ENCODE measurements at regions not wholly inside any gene's neighbourhood (a gene's known extent, or its start where the extent isn't known, plus 50 kb on each side); places are given as distances from the start of the nearest gene placed in this dataset.

DNA sequence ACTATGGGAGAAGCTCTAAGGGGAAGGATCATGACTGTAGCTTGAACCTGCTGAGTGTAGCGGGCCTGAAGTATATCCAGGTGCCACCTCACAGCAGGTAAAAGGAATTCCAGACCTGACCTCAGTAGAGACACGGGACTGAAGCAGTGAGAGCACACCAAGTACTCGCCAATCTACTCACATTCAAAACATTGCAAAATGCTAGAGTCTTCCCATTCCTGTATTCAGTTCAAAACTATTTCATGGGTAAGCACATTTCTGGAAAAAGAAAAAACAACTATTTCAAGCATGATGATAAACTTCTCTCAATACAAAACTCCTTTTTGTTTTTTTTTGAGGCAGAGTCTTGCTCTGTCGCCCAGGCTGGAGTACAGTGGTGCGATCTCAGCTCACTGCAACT lies 121.9 kb upstream of the AUTS2 start:
- no peak for DNase-seq
- TF ChIP-seq, protein P1, sequence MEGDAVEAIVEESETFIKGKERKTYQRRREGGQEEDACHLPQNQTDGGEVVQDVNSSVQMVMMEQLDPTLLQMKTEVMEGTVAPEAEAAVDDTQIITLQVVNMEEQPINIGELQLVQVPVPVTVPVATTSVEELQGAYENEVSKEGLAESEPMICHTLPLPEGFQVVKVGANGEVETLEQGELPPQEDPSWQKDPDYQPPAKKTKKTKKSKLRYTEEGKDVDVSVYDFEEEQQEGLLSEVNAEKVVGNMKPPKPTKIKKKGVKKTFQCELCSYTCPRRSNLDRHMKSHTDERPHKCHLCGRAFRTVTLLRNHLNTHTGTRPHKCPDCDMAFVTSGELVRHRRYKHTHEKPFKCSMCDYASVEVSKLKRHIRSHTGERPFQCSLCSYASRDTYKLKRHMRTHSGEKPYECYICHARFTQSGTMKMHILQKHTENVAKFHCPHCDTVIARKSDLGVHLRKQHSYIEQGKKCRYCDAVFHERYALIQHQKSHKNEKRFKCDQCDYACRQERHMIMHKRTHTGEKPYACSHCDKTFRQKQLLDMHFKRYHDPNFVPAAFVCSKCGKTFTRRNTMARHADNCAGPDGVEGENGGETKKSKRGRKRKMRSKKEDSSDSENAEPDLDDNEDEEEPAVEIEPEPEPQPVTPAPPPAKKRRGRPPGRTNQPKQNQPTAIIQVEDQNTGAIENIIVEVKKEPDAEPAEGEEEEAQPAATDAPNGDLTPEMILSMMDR (IDR thresholded peaks at IDR 0.05; ENCODE audit: partially characterized antibody, unreplicated experiment), result no peak
- Mint-ChIP-seq H3K9me3 (ENCODE audit: unreplicated experiment) (no peaks in the 10 kb centered on the region), H3K36me3 (ENCODE audit: unreplicated experiment) (no peaks in the 10 kb centered on the region), H3K4me1 (ENCODE audit: low read depth, unreplicated experiment) (no peaks in the 10 kb centered on the region), H3K27ac (ENCODE audit: unreplicated experiment) (no peak overlapping the region), H3K4me3 (ENCODE audit: unreplicated experiment) (no peak overlapping the region), H3K27me3 (ENCODE audit: unreplicated experiment) (no peaks in the 10 kb centered on the region)

DNA sequence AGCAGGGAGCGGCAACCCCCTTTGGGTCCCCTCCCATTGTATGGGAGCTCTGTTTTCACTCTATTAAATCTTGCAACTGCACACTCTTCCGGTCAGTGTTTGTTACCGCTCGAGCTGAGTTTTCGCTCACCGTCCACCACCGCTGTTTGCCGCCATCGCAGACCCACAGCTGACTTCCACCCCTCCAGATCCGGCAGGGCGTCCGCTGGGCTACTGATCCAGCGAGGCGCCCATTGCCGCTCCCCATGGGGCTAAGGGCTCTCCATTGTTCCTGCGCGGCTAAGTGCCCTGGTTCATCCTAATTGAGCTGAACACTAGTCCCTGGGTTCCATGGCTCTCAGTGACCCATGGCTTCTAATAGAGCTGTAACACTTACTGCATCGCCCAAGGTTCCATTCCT lies 115.6 kb upstream of the AUTS2 start:
- Mint-ChIP-seq H3K9me3 (ENCODE audit: unreplicated experiment) (no peaks in the 10 kb centered on the region), H3K4me3 (ENCODE audit: unreplicated experiment) (no peak overlapping the region), H3K27me3 (ENCODE audit: unreplicated experiment) (no peaks in the 10 kb centered on the region), H3K4me1 (ENCODE audit: low read depth, unreplicated experiment) (no peaks in the 10 kb centered on the region), H3K27ac (ENCODE audit: unreplicated experiment) (no peak overlapping the region), H3K36me3 (ENCODE audit: unreplicated experiment) (no peaks in the 10 kb centered on the region)
- TF ChIP-seq, protein P1 (IDR thresholded peaks at IDR 0.05; ENCODE audit: partially characterized antibody, unreplicated experiment), result no peak
- no peak for DNase-seq

DNA sequence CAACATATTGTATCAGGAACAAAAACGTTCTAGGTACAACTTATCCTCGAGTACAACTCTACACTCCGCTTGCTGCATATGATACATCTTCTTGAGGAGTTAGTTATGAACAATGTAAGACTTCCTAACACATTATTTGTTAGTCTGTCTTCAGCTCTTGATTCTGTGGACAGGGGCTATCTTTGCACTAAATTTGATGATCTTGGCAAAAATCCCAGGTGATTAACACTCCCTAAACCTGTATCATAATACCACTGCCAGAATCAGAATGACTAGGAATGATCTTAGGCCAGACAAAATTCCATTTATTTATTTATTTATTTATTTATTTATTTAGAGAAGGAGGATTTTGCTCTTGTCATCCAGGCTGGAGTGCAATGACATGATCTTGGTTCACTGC lies 108.7 kb upstream of the AUTS2 start:
- Mint-ChIP-seq H3K4me3 (ENCODE audit: unreplicated experiment) (no peak overlapping the region), H3K27ac (ENCODE audit: unreplicated experiment) (no peak overlapping the region), H3K27me3 (ENCODE audit: unreplicated experiment) (no peaks in the 10 kb centered on the region), H3K36me3 (ENCODE audit: unreplicated experiment) (no peaks in the 10 kb centered on the region), H3K9me3 (ENCODE audit: unreplicated experiment) (no peaks in the 10 kb centered on the region), H3K4me1 (ENCODE audit: low read depth, unreplicated experiment) (no peaks in the 10 kb centered on the region)
- TF ChIP-seq, protein P1 (IDR thresholded peaks at IDR 0.05; ENCODE audit: partially characterized antibody, unreplicated experiment), result no peak
- no peak for DNase-seq

DNA sequence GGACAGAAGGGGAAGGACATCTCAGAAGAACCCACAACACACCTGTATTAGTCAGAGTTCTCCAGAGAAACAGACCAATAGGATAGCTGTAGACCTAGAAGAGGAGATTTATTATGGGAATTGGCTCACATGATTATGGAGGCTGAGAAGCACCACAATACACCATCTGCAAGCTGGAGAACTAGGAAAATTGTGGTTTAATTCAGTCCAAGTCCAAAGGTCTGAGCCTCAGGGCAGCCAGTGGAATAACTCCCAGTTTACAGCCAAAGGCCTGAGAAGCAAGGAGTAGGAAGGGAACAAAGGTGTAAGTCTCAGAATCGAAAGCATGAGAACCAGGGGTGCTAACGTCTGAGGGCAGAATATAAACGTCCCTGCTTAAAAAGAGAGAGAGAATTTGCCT lies 99.6 kb upstream of the AUTS2 start:
- H3K27me3 Mint-ChIP-seq (ENCODE audit: unreplicated experiment), result no peaks in the 10 kb centered on the region
- no peak overlapping the region for H3K27ac Mint-ChIP-seq (ENCODE audit: unreplicated experiment)
- TF ChIP-seq, protein P1 (IDR thresholded peaks at IDR 0.05; ENCODE audit: partially characterized antibody, unreplicated experiment), result no peak
- H3K36me3 Mint-ChIP-seq (ENCODE audit: unreplicated experiment), result peaks cover 25% of the 10 kb centered on the region
- no peak overlapping the region for H3K4me3 Mint-ChIP-seq (ENCODE audit: unreplicated experiment)
- no peak for DNase-seq
- no peaks in the 10 kb centered on the region for H3K4me1 Mint-ChIP-seq (ENCODE audit: low read depth, unreplicated experiment)
- peaks cover 5% of the 10 kb centered on the region for H3K9me3 Mint-ChIP-seq (ENCODE audit: unreplicated experiment)

DNA sequence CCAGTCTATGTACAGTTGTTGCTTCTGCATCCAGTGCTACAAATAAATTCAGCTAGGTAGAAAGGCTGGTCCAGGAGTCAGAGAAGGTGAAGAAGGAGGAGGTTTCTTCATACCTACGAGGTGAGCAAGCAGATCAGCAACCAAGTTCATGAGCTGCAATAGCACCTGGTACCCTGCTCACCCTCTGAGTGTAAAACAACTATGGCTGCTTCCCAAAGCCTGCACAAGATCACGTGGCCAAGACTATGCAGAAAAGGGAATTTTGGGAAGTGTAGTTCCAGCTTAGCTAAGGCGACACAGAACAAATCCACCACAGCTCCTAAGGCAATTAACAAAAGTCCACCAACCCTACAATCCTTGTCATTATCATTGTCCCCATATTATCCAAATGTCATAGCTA lies 95.9 kb upstream of the AUTS2 start:
- no peak for DNase-seq
- TF ChIP-seq, protein P1 (IDR thresholded peaks at IDR 0.05; ENCODE audit: partially characterized antibody, unreplicated experiment), result no peak
- peak overlapping the region; percentile 33 for H3K27ac Mint-ChIP-seq (ENCODE audit: unreplicated experiment)
- H3K4me1 Mint-ChIP-seq (ENCODE audit: low read depth, unreplicated experiment), result no peaks in the 10 kb centered on the region
- no peak overlapping the region for H3K4me3 Mint-ChIP-seq (ENCODE audit: unreplicated experiment)
- peaks cover 2% of the 10 kb centered on the region for H3K27me3 Mint-ChIP-seq (ENCODE audit: unreplicated experiment)
- H3K36me3 Mint-ChIP-seq (ENCODE audit: unreplicated experiment), result peaks cover 23% of the 10 kb centered on the region
- peaks cover 5% of the 10 kb centered on the region for H3K9me3 Mint-ChIP-seq (ENCODE audit: unreplicated experiment)
